HG03460 (cell line): ENCODE measurements at regions not wholly inside any gene's neighbourhood (a gene's known extent, or its start where the extent isn't known, plus 50 kb on each side); places are given as distances from the start of the nearest gene placed in this dataset.

ENCODE experiments used
- ATAC-seq: cut with Tn5 transposase; IDR thresholded peaks from one replicate; pipeline ENCODE4 v1.9.1; 2021; ENCODE audit not compliant: unreplicated experiment

GRCh38 chr1:220367833-220368232 is 95.6 kb upstream of the RAB3GAP2 start:
- ATAC-seq, result no peak

- no peak for ATAC-seq
Measured at GRCh38 chr1:220366269-220366668, 94.0 kb upstream of the RAB3GAP2 start.

- no peak for ATAC-seq
Measured at GRCh38 chr1:220363196-220363837, 91.1 kb upstream of the RAB3GAP2 start.

- no peak for ATAC-seq
Measured at GRCh38 chr1:220356981-220357850, 85.0 kb upstream of the RAB3GAP2 start.

GRCh38 chr1:220353229-220354012 is 81.2 kb upstream of the RAB3GAP2 start:
- no peak for ATAC-seq

- ATAC-seq, result no peak
Measured at GRCh38 chr1:220348211-220348610, 76.0 kb upstream of the RAB3GAP2 start.

- ATAC-seq, result no peak
Measured at GRCh38 chr1:220347654-220348175, 75.5 kb upstream of the RAB3GAP2 start.

GRCh38 chr1:220344745-220345144 is 72.5 kb upstream of the RAB3GAP2 start:
- ATAC-seq, result peak; percentile 60

- no peak for ATAC-seq
Measured at GRCh38 chr1:220342853-220343252, 70.6 kb upstream of the RAB3GAP2 start.

- no peak for ATAC-seq
Measured at GRCh38 chr1:220341126-220341525, 68.9 kb upstream of the RAB3GAP2 start.

GRCh38 chr1:220339581-220339980 is 67.3 kb upstream of the RAB3GAP2 start:
- no peak for ATAC-seq

GRCh38 chr1:220338759-220339158 is 66.5 kb upstream of the RAB3GAP2 start:
- no peak for ATAC-seq

GRCh38 chr1:220336391-220337031 is 64.3 kb upstream of the RAB3GAP2 start:
- no peak for ATAC-seq

- ATAC-seq, result no peak
Measured at GRCh38 chr1:220335668-220336067, 63.4 kb upstream of the RAB3GAP2 start.

GRCh38 chr1:220331318-220331717 is 59.1 kb upstream of the RAB3GAP2 start:
- no peak for ATAC-seq

- ATAC-seq, result no peak
Measured at GRCh38 chr1:220330265-220330664, 58.0 kb upstream of the RAB3GAP2 start.

GRCh38 chr1:220327106-220327505 is 54.9 kb upstream of the RAB3GAP2 start:
- ATAC-seq, result no peak

- no peak for ATAC-seq
Measured at GRCh38 chr1:220326578-220326977, 54.3 kb upstream of the RAB3GAP2 start.

- ATAC-seq, result no peak
Measured at GRCh38 chr1:220325306-220325995, 53.2 kb upstream of the RAB3GAP2 start.

GRCh38 chr1:220323717-220324116 is 51.5 kb upstream of the RAB3GAP2 start:
- no peak for ATAC-seq
